Activated CD8-positive, alpha-beta T cell treated with anti-CD3 and anti-CD28 coated beads for 36 hours (primary cell): ENCODE measurements at regions not wholly inside any gene's neighbourhood (a gene's known extent, or its start where the extent isn't known, plus 50 kb on each side); places are given as distances from the start of the nearest gene placed in this dataset.

Experiments
- ATAC-seq: fragments of 200-7000 bp; cut with Tn5 transposase; one replicate; pipeline ENCODE4 v1.10.0; 2021; ENCODE audit warnings: mild to moderate bottlenecking, moderate library complexity
- CTCF ChIA-PET: fragments of 350-600 bp; sonication (Branson Sonifier 250); formaldehyde crosslinking; loops from one replicate; lab custom pipeline; 2021; ENCODE audit warnings: antibody characterized with exemption; lab: Charles Lee
- POLR2A ChIA-PET: fragments of 350-600 bp; sonication (Branson Sonifier 250); formaldehyde crosslinking; loops from one replicate; lab custom pipeline; 2021; ENCODE audit warnings: antibody characterized with exemption; lab: Charles Lee
- DNase-seq: peaks from one replicate; pipeline ENCODE4 v3.0.0-alpha.2; 2020
- H3K27ac Mint-ChIP-seq: one replicate; pipeline ENCODE4 v1.8.0; 2021; ENCODE audit warnings: mild to moderate bottlenecking, mixed read lengths
- H3K27me3 Mint-ChIP-seq: one replicate; pipeline ENCODE4 v1.8.0; 2021; ENCODE audit warnings: mixed read lengths
- H3K36me3 Mint-ChIP-seq: one replicate; pipeline ENCODE4 v1.8.0; 2021; ENCODE audit warnings: low read depth, mixed read lengths
- H3K4me1 Mint-ChIP-seq: one replicate; pipeline ENCODE4 v1.8.0; 2021; ENCODE audit warnings: low read depth, mixed read lengths
- H3K4me3 Mint-ChIP-seq: one replicate; pipeline ENCODE4 v1.8.0; 2021; ENCODE audit warnings: mild to moderate bottlenecking, moderate library complexity, mixed read lengths
- H3K9me3 Mint-ChIP-seq: one replicate; pipeline ENCODE4 v1.8.0; 2021; ENCODE audit warnings: mixed read lengths
- intact Hi-C: fragments of 100-400 bp; cut with micrococcal nuclease; formaldehyde crosslinking; loops from one replicate; pipeline ENCODE4 v1.10.0; 2022
- TF ChIP-seq, protein P1 (sequence below): fragments of 200-600 bp; IDR thresholded peaks from one replicate; pipeline ENCODE4 v1.8.0; 2022; ENCODE audit warnings: antibody characterized with exemption, mild to moderate bottlenecking

DNA sequence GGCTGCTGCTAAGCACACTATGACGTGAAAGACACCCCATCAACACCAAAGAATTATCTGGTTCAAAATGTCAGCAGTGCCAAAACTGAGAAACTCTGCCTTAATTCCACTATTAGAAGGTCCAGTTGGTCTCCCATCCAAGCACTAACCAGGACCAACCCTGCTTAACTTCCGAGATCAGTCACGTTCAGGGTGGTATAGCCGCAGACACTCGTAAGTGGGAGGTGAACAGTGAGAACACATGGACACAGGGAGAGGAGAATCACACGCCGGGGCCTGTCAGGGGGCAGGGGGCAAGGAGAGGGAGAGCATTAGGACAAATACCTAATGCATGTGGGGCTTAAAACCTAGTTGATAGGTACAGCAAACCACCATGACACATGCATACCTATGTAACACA is 83.4 kb downstream of the C13orf42 start:
- no peaks in the 10 kb centered on the region for H3K9me3 Mint-ChIP-seq
- ATAC-seq (no peak), DNase-seq (no peak)
- no peak overlapping the region for H3K27ac Mint-ChIP-seq
- intact Hi-C loops: no loop called here
- H3K36me3 Mint-ChIP-seq: no peaks in the 10 kb centered on the region
- no peak overlapping the region for H3K4me3 Mint-ChIP-seq
- H3K4me1 Mint-ChIP-seq: no peaks in the 10 kb centered on the region
- CTCF ChIA-PET: no interaction called here
- H3K27me3 Mint-ChIP-seq: no peaks in the 10 kb centered on the region
- TF ChIP-seq, protein P1, sequence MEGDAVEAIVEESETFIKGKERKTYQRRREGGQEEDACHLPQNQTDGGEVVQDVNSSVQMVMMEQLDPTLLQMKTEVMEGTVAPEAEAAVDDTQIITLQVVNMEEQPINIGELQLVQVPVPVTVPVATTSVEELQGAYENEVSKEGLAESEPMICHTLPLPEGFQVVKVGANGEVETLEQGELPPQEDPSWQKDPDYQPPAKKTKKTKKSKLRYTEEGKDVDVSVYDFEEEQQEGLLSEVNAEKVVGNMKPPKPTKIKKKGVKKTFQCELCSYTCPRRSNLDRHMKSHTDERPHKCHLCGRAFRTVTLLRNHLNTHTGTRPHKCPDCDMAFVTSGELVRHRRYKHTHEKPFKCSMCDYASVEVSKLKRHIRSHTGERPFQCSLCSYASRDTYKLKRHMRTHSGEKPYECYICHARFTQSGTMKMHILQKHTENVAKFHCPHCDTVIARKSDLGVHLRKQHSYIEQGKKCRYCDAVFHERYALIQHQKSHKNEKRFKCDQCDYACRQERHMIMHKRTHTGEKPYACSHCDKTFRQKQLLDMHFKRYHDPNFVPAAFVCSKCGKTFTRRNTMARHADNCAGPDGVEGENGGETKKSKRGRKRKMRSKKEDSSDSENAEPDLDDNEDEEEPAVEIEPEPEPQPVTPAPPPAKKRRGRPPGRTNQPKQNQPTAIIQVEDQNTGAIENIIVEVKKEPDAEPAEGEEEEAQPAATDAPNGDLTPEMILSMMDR: no peak
- POLR2A ChIA-PET: interaction anchor here (0.6 kb wide), 1 partner anchor 15 kb away, joined by 4 read pairs; no protein-coding TSS in a partner anchor

DNA sequence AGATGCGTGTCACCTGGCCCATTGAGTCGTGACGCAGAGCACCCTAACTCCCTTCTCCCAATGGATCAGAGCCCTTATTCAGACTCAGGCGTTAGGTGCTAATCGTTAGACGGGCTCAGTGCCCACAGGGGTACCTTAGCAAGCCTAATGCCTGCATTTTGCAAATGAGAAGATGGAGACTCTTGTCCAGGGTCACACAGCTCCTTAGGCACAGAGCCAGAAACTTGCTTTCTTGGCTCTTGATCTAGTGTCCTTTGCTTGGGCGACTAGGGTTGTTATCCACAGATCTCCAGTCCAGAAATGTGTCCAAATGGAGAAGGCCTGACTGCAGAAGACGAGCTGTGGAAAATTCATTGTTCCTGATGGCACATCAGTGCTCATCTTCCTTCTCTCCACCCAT is 85.1 kb downstream of the C13orf42 start:
- ChIA-PET POLR2A (no interaction called here), CTCF (no interaction called here)
- ATAC-seq (no peak), DNase-seq (no peak)
- Mint-ChIP-seq H3K27me3 (no peaks in the 10 kb centered on the region), H3K4me1 (no peaks in the 10 kb centered on the region), H3K9me3 (no peaks in the 10 kb centered on the region), H3K36me3 (no peaks in the 10 kb centered on the region), H3K27ac (no peak overlapping the region), H3K4me3 (no peak overlapping the region)
- TF ChIP-seq, protein P1: no peak
- intact Hi-C loops: no loop called here

DNA sequence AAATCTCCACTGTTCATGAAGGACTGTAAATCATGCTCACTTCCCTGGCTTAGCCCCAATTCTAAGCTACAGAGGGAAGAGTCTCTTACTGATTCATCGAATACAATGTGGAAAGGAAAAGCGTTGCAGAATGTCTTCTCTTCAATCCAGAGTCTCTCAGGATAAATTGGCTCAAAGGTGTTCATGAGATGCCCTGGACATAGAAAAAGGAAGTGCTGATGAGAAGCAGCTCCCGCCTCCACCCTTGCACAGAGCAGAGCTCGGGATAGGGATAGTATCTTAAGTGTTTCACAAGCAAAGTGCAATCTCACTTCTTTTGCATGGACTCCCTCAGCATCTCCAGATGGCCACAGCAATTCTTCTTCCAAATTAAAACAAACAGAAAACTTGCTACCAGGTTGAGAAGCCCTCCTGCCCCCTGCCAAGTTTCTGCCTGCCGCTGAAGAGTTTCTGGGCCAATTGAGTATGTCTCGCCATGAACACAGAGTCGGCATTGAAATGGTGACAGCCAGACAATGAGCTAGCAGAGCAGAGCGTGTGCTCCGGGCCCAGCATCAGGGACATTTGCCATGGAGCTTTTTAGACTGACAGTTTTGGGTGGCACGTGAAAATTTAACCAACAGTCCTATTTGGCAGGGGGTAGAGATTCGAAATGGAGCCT is 85.7 kb downstream of the C13orf42 start:
- no peak overlapping the region for H3K4me3 Mint-ChIP-seq
- intact Hi-C loops: no loop called here
- H3K9me3 Mint-ChIP-seq: no peaks in the 10 kb centered on the region
- ChIA-PET POLR2A (no interaction called here), CTCF (no interaction called here)
- no peaks in the 10 kb centered on the region for H3K4me1 Mint-ChIP-seq
- no peak for ATAC-seq
- TF ChIP-seq, protein P1: no peak
- no peaks in the 10 kb centered on the region for H3K36me3 Mint-ChIP-seq
- H3K27me3 Mint-ChIP-seq: no peaks in the 10 kb centered on the region
- no peak for DNase-seq
- H3K27ac Mint-ChIP-seq: no peak overlapping the region

DNA sequence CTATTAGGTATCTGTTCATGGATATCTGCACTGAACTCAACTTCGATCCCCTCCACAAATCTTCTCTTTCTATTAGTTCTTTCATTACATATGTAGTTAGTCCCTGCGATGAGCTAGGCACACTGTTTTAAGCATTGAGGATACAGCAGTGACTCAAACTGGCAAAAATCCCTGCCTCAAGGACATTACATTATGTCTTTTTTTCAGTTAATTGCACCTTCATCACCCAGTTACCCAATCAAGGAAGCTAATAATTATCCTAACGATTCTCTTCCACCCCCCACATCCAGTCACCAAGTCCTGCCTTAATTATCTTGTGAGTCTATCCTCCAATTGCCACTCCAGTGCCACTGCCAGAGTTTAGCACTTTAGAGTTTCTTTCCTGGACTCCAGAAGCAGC is 89.3 kb downstream of the C13orf42 start:
- no peaks in the 10 kb centered on the region for H3K27me3 Mint-ChIP-seq
- intact Hi-C loops: no loop called here
- POLR2A ChIA-PET: no interaction called here
- H3K4me1 Mint-ChIP-seq: no peaks in the 10 kb centered on the region
- CTCF ChIA-PET: interaction anchor here (0.6 kb wide), 1 partner anchor 13 kb away, joined by 3 read pairs; no protein-coding TSS in a partner anchor
- TF ChIP-seq, protein P1: no peak
- H3K4me3 Mint-ChIP-seq: no peak overlapping the region
- no peaks in the 10 kb centered on the region for H3K36me3 Mint-ChIP-seq
- ATAC-seq (no peak), DNase-seq (no peak)
- H3K9me3 Mint-ChIP-seq: no peaks in the 10 kb centered on the region
- H3K27ac Mint-ChIP-seq: no peak overlapping the region

DNA sequence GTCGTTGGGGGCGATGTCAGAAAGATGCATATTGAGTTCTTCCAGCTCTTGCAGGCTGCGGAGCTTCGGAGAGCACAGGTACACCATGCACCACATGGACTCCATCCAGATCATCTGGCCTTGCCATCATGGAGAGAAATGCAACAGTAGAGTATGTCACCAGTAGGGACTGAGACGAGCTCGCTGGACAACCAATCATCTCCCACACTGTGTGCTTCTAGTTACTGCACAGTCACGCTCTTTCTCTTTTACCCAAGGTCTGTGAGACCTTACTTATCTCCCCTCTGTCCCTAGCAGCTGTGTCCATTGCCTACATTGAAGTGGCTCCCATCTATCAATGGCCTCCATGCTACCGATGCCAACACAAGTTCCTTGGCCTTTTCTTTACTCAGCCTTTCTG is 90.5 kb downstream of the C13orf42 start:
- no peaks in the 10 kb centered on the region for H3K9me3 Mint-ChIP-seq
- no peaks in the 10 kb centered on the region for H3K36me3 Mint-ChIP-seq
- ChIA-PET CTCF (no interaction called here), POLR2A (no interaction called here)
- no peak overlapping the region for H3K4me3 Mint-ChIP-seq
- no peaks in the 10 kb centered on the region for H3K4me1 Mint-ChIP-seq
- intact Hi-C loops: no loop called here
- DNase-seq (no peak), ATAC-seq (no peak)
- H3K27me3 Mint-ChIP-seq: no peaks in the 10 kb centered on the region
- no peak overlapping the region for H3K27ac Mint-ChIP-seq
- TF ChIP-seq, protein P1: no peak
